PFSK-1 (cell line): ENCODE measurements at regions not wholly inside any gene's neighbourhood (a gene's known extent, or its start where the extent isn't known, plus 50 kb on each side); places are given as distances from the start of the nearest gene placed in this dataset.

ENCODE experiments used
- POLR2AphosphoS5 ChIP-seq: IDR thresholded peaks from 2 replicates; pipeline ENCODE4 v1.6.1; 2012; ENCODE audit warnings: low read depth, mild to moderate bottlenecking, control low read depth, low read length, moderate library complexity
- SIN3A ChIP-seq: IDR thresholded peaks from 2 replicates; pipeline ENCODE4 v1.6.1; 2012; ENCODE audit warnings: mild to moderate bottlenecking, low read length, moderate library complexity, borderline replicate concordance; ENCODE audit not compliant: insufficient read depth
- TAF1 ChIP-seq: IDR thresholded peaks from 2 replicates; pipeline ENCODE4 v1.6.1; 2012; ENCODE audit warnings: low read length, control low read depth, borderline replicate concordance; ENCODE audit not compliant: insufficient read depth
- TF ChIP-seq, protein P1 (sequence below), 2 experiments: IDR thresholded peaks; 2 replicates each; pipeline versions ENCODE4 v1.6.1 to v1.8.0; 2011 to 2012; ENCODE audit warnings: low read depth in 2 of 2, low read length in 2 of 2, control low read depth in 1 of 2, inconsistent platforms in 1 of 2, mild to moderate bottlenecking in 1 of 2, moderate library complexity in 1 of 2; ENCODE audit not compliant: insufficient read depth in 1 of 2

DNA sequence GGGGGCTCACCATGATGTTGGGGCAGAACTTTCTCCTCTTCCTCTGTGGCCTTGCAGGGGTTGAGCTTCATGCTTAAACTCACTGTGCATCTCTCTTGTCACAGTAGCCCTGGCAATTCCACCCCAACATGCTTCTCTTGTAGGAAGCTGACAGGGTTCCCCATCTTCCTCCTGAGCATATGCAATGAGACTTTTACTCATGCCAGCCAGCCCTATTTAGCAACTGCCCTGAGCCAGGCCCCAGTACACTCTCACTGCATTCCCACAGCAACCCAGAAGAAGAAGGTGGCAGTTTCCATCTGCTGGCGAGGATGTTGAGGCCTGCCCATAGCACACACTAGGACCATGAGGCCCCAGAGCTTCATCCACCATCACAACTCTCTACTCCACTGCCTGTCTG lies 72.2 kb upstream of the TEX51 start:
- TF ChIP-seq POLR2AphosphoS5 (no peak), TAF1 (no peak), SIN3A (no peak)
- TF ChIP-seq, protein P1, sequence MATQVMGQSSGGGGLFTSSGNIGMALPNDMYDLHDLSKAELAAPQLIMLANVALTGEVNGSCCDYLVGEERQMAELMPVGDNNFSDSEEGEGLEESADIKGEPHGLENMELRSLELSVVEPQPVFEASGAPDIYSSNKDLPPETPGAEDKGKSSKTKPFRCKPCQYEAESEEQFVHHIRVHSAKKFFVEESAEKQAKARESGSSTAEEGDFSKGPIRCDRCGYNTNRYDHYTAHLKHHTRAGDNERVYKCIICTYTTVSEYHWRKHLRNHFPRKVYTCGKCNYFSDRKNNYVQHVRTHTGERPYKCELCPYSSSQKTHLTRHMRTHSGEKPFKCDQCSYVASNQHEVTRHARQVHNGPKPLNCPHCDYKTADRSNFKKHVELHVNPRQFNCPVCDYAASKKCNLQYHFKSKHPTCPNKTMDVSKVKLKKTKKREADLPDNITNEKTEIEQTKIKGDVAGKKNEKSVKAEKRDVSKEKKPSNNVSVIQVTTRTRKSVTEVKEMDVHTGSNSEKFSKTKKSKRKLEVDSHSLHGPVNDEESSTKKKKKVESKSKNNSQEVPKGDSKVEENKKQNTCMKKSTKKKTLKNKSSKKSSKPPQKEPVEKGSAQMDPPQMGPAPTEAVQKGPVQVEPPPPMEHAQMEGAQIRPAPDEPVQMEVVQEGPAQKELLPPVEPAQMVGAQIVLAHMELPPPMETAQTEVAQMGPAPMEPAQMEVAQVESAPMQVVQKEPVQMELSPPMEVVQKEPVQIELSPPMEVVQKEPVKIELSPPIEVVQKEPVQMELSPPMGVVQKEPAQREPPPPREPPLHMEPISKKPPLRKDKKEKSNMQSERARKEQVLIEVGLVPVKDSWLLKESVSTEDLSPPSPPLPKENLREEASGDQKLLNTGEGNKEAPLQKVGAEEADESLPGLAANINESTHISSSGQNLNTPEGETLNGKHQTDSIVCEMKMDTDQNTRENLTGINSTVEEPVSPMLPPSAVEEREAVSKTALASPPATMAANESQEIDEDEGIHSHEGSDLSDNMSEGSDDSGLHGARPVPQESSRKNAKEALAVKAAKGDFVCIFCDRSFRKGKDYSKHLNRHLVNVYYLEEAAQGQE (IDR thresholded peaks at IDR 0.05; ENCODE audit: insufficient read depth in 1 of 2, low read depth in 2 of 2, low read length in 2 of 2): no peak
